ENCODE measurements at regions not wholly inside any gene's neighbourhood (a gene's known extent, or its start where the extent isn't known, plus 50 kb on each side); places are given as distances from the start of the nearest gene placed in this dataset.

DNA sequence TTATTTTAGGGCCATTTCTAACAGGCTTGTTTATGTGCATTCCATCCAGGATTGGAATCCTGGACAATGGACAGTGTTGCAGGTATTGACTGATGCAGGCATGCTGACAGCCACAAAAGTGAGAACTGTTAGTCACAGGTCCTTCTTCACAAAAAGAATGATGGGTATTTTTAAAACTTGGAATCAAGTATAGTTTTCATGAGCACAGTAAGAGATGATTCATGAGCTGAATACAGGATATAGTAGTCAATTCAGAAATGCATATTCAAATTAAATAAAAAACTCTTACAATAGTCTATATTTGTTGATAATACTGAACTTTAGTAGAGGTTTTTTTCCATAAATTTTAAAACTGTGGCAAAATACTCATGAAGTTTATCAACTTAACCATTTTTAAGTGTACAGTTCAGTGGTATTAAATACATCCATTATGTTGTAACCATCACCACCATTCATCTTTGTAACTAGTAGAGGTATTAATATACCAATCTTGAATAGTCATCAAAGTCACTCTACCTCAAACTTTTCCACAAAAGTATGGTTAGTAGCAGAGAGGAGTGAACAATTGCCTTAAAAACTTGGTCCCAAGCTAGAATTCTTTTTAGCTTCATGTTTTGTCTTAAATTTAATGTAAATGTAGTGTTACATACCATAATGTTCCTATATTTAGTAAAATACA is 79.5 kb downstream of the KCNRG start:
- intact Hi-C loops (cut with DNase I): no loop called here
- DNase-seq: no peak

- intact Hi-C loops (cut with DNase I): no loop called here
- DNase-seq: no peak
Measured at GRCh38 chr13:50098693-50099092, 83.4 kb downstream of the KCNRG start.

DNA sequence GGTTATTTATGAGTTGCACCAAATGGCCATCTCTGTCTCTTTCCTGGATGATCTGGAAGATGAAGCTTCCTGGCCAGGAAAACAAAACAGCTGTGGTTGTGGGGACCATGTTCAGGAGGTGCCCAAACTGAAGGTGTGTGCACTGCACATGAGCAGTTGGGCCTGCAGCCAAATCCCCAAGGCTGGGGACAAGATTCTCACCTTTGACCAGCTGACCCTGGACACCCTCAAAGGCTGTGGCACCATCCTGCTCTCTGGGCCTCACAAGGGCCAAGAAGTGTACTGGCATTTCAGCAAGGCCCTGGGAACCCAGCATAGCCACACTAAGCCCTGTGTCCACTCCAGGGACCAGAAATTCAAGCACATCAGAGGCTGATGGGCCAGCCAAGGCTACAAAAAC is 84.2 kb downstream of the KCNRG start:
- intact Hi-C loops (cut with DNase I): no loop called here
- no peak for DNase-seq

DNA sequence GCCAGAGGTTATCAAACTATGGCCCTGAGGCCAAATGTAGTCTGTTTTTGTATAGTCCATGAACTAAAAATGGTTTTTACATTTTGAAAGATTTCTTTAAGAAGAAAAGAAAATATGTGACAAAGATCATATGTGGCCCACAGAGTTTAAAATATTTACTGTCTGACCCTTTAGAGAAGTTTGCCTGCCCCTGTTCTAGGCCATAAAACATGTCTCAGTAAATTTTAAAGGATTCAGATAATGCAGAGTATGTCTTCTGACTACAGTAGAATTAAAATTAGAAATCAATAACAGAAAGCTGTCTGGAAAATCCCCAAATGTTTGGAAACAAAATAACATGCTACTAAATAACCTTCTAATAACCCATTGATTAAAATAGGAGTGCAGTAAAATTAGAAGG is 86.3 kb downstream of the KCNRG start:
- no peak for DNase-seq
- intact Hi-C loops (cut with DNase I): no loop called here

- intact Hi-C loops (cut with DNase I): no loop called here
- no peak for DNase-seq
Measured at GRCh38 chr13:50104493-50104892, 89.2 kb downstream of the KCNRG start.

DNA sequence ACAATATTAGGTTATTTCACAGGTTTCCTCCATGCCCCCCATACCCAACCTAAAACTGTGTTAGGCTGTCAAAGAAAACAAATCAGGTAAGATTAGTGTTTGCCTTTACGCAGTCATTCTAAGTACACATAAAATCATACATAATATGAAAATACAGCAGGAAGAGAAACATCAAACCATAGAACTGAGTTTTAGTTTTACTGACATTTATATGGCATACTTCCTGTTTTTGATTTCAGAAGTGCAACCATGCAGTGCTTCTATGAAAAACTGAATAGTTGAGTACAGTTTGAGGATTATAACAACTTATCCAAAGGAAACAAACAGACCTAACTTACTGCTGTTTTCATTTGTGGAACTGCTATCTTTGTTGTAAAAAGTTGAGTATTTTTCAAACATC is 91.3 kb downstream of the KCNRG start:
- DNase-seq: no peak

GRCh38 chr13:50107205-50107604 is 92.0 kb downstream of the KCNRG start:
- no peak for DNase-seq
- intact Hi-C loops (cut with DNase I): no loop called here

More for the DNA sequence above, 91.3 kb downstream of the KCNRG start:
- intact Hi-C loops (cut with DNase I): no loop called here

DNA sequence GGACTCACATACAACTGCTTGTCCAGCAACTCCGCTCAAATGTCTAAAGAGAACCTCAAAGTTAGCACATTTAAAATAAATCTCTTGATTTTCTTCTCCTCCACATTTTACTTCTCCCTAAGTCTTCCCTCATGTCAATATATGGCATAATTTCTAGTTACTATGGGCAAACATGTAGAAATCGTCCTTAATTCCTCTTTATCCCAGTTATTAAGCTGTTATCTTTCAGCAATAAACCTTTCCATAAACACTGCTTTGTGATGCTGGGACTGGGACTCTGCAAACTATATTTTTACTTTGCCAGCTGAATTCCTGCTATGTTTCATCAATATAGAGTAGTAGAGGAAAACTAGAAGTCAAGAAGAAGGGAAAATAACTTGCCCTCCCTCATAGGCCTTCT is 99.7 kb downstream of the KCNRG start:
- no peak for DNase-seq
- intact Hi-C loops (cut with DNase I): no loop called here

DNA sequence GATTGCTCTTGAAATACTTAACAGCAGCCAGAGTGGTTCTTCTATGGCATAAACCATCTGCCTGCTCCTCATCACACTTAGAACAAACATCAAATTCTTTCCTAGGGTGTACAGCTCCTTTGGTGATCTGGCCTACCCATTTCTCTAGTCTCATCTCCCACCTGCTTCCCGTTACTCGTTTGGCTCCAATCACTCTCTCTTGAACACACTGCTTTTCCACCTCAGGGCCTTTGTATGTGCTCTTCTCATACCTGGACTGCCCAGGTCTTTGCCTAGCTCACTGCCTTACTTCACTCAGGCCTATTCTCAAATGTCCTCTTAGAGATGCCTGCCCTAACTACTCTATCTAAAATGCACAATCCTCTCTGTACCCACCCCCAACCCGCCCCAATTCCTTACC is 100.5 kb downstream of the KCNRG start:
- intact Hi-C loops (cut with DNase I): no loop called here
- DNase-seq: no peak

DNA sequence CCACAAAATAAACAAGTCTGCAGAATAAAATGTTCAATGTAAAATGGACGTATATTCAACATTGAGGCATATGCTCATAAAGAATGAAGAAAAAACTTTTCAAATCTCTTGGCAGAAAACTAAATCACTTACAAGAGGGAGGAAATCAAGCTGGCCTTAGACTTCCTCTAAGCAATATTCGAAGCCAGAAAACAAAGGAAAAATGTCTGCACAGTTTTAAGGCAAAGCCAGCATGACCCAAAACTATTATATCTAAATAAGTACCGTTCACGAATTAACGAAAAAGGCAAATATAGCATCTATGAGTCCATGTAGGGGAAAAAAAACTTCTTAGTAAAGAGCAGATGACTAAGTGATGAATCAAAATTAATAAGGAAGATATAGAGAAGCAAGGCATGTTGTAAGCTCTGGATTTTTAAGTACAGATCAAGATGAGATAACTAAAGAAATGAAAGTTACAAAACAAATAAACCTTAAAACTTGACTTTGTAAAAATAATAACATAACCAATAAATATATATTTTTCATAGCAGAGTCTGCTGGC is 101.3 kb downstream of the KCNRG start:
- intact Hi-C loops (cut with DNase I): no loop called here
- DNase-seq: no peak

GRCh38 chr13:50119591-50119990 is 104.3 kb downstream of the KCNRG start:
- intact Hi-C loops (cut with DNase I): no loop called here
- no peak for DNase-seq

DNA sequence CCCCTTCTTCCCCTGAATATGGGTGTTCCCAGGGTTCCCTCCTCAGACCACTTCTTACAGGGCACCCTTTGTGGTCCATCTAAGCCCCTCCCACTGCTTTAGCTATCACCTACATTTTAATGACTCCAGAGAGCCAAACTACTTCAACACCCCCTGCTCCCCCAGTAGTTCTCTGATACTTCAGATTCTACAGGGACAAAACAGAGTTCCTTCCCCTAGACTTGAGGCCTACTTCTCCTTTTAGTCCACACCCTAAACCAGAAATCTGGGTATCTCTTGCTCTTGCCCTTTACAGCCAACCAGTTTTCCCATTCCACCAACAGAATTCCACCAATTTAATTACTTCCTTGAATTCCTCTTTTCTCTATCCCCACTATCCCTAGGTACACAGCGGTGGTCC is 107.2 kb downstream of the KCNRG start:
- DNase-seq: no peak
- intact Hi-C loops (cut with DNase I): loop anchor here (5.0 kb wide), 1 partner anchor 330 kb away; the partner anchor contains the start of gene KPNA3

DNA sequence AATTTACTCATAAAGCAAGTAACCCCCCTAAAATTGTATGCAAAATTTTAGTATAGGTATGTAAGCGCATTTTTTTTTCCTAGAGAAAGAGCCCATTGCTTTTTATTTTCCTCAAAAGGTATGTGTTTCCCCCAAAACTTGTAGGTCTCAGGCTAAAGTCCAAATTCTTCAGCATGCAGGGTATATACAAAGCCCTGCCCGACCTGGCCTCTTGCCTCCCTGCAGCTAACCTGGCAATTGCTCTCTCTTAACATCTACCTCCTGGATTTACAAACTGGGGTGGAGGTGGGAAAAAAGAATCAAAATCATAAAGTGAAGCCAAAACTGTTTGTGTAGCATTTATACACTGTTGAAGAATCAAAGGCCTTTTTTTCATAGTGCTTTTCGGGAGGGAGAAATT is 107.8 kb downstream of the KCNRG start:
- intact Hi-C loops (cut with DNase I): loop anchor here (5.0 kb wide), 1 partner anchor 331 kb away; the partner anchor contains the start of gene KPNA3
- DNase-seq: no peak

DNA sequence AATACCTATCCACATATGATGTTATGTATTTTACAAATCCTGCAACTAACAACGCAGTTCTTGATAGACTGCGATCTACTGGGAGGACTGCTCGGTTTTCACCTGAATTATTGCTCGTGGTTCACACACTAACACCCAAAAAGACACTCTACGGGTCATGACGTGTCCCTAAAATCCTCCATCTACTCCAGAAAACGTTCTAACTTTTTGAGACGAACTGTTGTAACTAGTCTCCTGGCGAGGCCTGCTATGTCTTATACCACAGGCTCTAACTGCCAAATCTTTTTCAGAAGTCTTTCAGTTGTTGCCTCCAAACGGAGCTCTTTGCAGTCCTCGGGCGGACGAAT is 108.2 kb downstream of the KCNRG start:
- peak in 1 of 42 donors; percentile 25 for DNase-seq
- intact Hi-C loops (cut with DNase I): loop anchor here (5.0 kb wide), 1 partner anchor 331 kb away; the partner anchor contains the start of gene KPNA3

- DNase-seq: peak in 27 of 42 donors; percentile 41 to 96 (median 71)
- intact Hi-C loops (cut with DNase I): loop anchor here (1.0 to 5.0 kb wide), 3 partner anchors 42 to 332 kb away; partner anchors contain the start of genes KPNA3 and TRIM13
Measured at GRCh38 chr13:50123862-50124535, 108.8 kb downstream of the KCNRG start.

- intact Hi-C loops (cut with DNase I): loop anchor here (1.0 to 5.0 kb wide), 3 partner anchors 42 to 332 kb away; partner anchors contain the start of genes KPNA3 and TRIM13
- DNase-seq: peak in 36 of 42 donors; percentile 18 to 98 (median 94)
Measured at GRCh38 chr13:50124536-50125303, 109.5 kb downstream of the KCNRG start.

DNA sequence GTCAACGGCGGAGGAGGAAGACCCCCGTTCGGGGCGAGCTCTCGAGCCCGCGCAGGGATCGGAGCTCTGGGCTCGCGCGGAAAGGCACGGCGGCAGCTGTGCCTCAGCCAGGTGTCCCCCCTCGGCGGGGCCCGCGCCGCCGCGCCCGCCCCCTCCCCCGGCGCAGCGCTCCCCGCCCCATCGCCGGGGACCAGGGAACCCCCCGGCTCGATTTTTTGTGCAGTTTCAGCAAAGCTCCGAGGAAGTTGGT is 110.0 kb downstream of the KCNRG start:
- no peak for DNase-seq
- intact Hi-C loops (cut with DNase I): no loop called here

DNA sequence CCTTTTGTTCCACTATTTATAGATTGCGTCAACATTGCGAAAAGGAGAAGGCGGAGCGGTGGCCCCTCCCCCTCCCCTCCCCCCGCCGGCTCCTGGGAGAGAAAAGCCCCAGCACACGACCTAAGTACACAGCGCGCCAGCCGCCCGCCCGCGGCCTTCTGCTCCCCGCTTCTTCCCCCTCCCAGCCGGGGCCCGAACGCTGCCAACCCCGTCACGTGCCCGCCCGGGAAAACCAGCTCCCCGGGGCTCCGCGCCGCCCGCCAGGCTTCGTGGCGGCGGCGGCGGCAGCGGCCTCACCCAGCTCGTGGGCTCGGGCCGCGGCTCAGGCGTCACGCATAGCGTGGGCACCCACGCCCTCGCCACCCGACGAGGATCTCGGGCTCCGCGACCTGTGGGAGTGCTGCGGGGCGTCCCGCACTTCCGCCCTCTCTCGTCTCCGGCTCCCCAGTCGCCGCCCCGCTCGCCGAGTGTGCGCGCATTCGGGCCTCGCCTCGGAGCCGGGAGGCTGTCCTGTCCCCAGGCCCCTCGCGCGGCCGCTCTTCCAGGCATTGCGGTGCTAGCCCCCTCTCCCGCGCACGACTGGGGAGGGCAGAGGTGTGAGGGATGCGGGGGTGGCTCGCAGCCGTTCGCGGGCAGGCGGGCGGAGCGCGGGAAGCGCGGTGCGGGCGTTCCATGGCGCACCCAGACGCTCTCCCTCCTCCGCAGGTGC is 110.5 kb downstream of the KCNRG start:
- intact Hi-C loops (cut with DNase I): no loop called here
- peak; percentile 89 to 98 (median 95) for DNase-seq

DNA sequence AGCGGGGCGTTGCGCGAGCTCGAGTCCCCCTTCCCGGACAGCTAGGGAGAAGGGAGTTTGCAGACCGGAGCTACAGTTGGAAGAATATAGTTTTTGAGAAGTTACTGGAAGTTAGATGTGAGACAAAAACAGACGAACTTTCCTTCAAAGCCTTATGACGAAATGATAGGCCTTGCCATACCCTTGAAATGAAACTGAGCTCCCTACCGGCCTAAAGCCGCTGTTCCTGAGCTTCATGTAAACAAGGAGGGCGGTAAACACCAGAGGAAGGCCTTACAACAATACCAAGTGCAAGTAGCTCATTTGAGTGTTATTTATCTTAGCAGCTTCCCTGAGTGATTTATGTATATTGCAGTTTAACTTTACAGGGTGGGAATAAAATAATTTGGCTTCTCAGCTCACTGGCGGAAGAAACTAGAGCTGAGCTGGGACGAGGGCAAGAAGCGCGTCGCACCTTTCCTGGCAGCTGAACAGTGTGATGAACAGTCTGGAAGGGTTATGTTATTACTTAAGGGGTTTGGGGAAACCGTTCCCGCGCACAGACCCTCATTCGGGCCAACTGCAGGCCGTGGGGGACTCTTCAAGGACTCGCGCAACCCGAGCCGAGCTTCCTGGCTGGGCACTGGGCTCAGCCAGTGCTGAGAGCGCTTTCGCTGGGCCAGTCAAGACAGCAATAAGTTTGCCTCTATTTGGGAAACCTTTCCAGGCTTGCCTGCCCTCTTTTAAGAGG is 111.2 kb downstream of the KCNRG start:
- intact Hi-C loops (cut with DNase I): no loop called here
- DNase-seq: no peak

All from head of caudate nucleus (tissue), 42 donors.